SK-N-SH (cell line): ENCODE measurements at regions not wholly inside any gene's neighbourhood (a gene's known extent, or its start where the extent isn't known, plus 50 kb on each side); places are given as distances from the start of the nearest gene placed in this dataset.

ENCODE experiments used
- CTCF ChIA-PET: fragments of 300-600, 350-600 bp; formaldehyde crosslinking; extraction: SDS; loops from one replicate; lab custom pipeline; 2021; lab: Yijun Ruan, JAX
- POLR2A ChIA-PET: fragments of 350-600 bp; sonication (Branson Sonifier 250); formaldehyde crosslinking; extraction: SDS; loops from one replicate; lab custom pipeline; 2020; ENCODE audit warnings: antibody characterized with exemption, inconsistent platforms; lab: Yijun Ruan, JAX
- DNase-seq: peaks from one replicate; pipeline ENCODE4 v3.0.0; 2012
- H2AFZ ChIP-seq: fragments of 200-600 bp; sonication (generic); 2 replicates; pipeline ENCODE4 v1.8.1; 2016; ENCODE audit warnings: antibody characterized with exemption, mild to moderate bottlenecking, low read depth
- H3F3A ChIP-seq: fragments of 200-600 bp; sonication (generic); replicated peaks from 2 replicates; pipeline ENCODE3; 2016; ENCODE audit warnings: antibody characterized with exemption, mild to moderate bottlenecking; ENCODE audit not compliant: insufficient read depth
- H3K27ac ChIP-seq, 2 experiments: fragments of 200-500 bp in 1 of 2; fragments of 200-600 bp in 1 of 2; sonication (Bioruptor generic) in 1 of 2; sonication (generic), shearing (Covaris generic) in 1 of 2; 2 replicates each; pipeline versions ENCODE4 v1.5.1 to v1.6.1; 2014 to 2016; ENCODE audit warnings: low read depth in 2 of 2, inconsistent platforms in 1 of 2, low read length in 1 of 2, mild to moderate bottlenecking in 1 of 2, mixed read lengths in 1 of 2
- H3K27me3 ChIP-seq: fragments of 200-600 bp; sonication (generic), shearing (Covaris generic); 2 replicates; pipeline ENCODE4 v1.6.1; 2016; ENCODE audit warnings: mixed run types; ENCODE audit not compliant: insufficient read depth
- H3K36me3 ChIP-seq, 2 experiments: fragments of 200-500 bp in 1 of 2; fragments of 200-600 bp in 1 of 2; sonication (Bioruptor generic) in 1 of 2; sonication (generic) in 1 of 2; replicated peaks in 1 of 2; 2 replicates each; pipeline versions ENCODE3 to v1.5.1; 2014 to 2016; ENCODE audit warnings: low read length in 1 of 2, mild to moderate bottlenecking in 1 of 2; ENCODE audit not compliant: insufficient read depth in 2 of 2, control insufficient read depth in 1 of 2
- H3K4me1 ChIP-seq, 2 experiments: fragments of 200-500 bp in 1 of 2; fragments of 200-600 bp in 1 of 2; sonication (Bioruptor generic) in 1 of 2; sonication (generic), shearing (Covaris generic) in 1 of 2; 2 replicates each; pipeline versions ENCODE4 v1.5.1 to v1.6.1; 2014 to 2016; ENCODE audit warnings: low read depth in 1 of 2, low read length in 1 of 2, mixed run types in 1 of 2; ENCODE audit not compliant: insufficient read depth in 2 of 2, control insufficient read depth in 1 of 2
- H3K4me2 ChIP-seq: fragments of 200-600 bp; sonication (generic), shearing (Covaris generic); 2 replicates; pipeline ENCODE4 v1.6.1; 2017; ENCODE audit warnings: mixed run types
- H3K4me3 ChIP-seq, 2 experiments: fragments of 200-500 bp in 1 of 2; fragments of 200-600 bp in 1 of 2; sonication (Bioruptor generic) in 1 of 2; sonication (generic), shearing (Covaris generic) in 1 of 2; 2 replicates each; pipeline versions ENCODE4 v1.5.1 to v1.8.1; 2014 to 2016; ENCODE audit warnings: low read depth in 2 of 2, inconsistent platforms in 1 of 2, low read length in 1 of 2, mild to moderate bottlenecking in 1 of 2, mixed read lengths in 1 of 2, moderate library complexity in 1 of 2
- H3K79me2 ChIP-seq: fragments of 200-600 bp; sonication (generic); 2 replicates; pipeline ENCODE4 v1.8.1; 2017; ENCODE audit warnings: mild to moderate bottlenecking; ENCODE audit not compliant: insufficient read depth
- H3K9ac ChIP-seq: fragments of 200-600 bp; sonication (generic); 2 replicates; pipeline ENCODE4 v1.6.1; 2017; ENCODE audit warnings: mixed run types
- H3K9me2 ChIP-seq: fragments of 200-600 bp; sonication (generic); 2 replicates; pipeline ENCODE4 v1.6.1; 2017; ENCODE audit warnings: mixed run types
- H3K9me3 ChIP-seq: fragments of 200-600 bp; sonication (generic); 2 replicates; pipeline ENCODE4 v1.6.1; 2017; ENCODE audit warnings: mixed run types, mild to moderate bottlenecking, moderate library complexity
- H4K20me1 ChIP-seq: fragments of 200-600 bp; sonication (generic); 2 replicates; pipeline ENCODE4 v1.6.1; 2017; ENCODE audit warnings: mild to moderate bottlenecking, mixed run types; ENCODE audit not compliant: insufficient read depth
- CHD2 ChIP-seq: fragments of 150-350 bp; IDR thresholded peaks from 2 replicates; pipeline ENCODE4 v1.6.1; 2018; ENCODE audit warnings: low read length; ENCODE audit not compliant: partially characterized antibody
- EP300 ChIP-seq, 2 experiments: IDR thresholded peaks; 2 replicates each; pipeline versions ENCODE4 v1.4.0 to v1.6.1; 2012; ENCODE audit warnings: borderline replicate concordance in 1 of 2, low read depth in 1 of 2, low read length in 1 of 2
- EZH2phosphoT487 ChIP-seq: fragments of 200-600 bp; sonication (generic); IDR thresholded peaks from 2 replicates; pipeline ENCODE4 v1.6.1; 2017; ENCODE audit warnings: low read depth, mixed run types, mild to moderate bottlenecking, antibody characterized with exemption, moderate library complexity, borderline replicate concordance
- FOXM1 ChIP-seq: IDR thresholded peaks from 2 replicates; pipeline ENCODE4 v1.4.0; 2012; ENCODE audit warnings: low read depth, mild to moderate bottlenecking
- GATA2 ChIP-seq: sonication (generic); formaldehyde crosslinking; IDR thresholded peaks from 2 replicates; pipeline ENCODE4 v1.5.0; 2020; ENCODE audit warnings: mild to moderate bottlenecking, missing genetic modification reagents
- JUND ChIP-seq: IDR thresholded peaks from 2 replicates; pipeline ENCODE4 v1.4.0; 2012
- MEF2A ChIP-seq: IDR thresholded peaks from 2 replicates; pipeline ENCODE4 v1.4.0; 2012; ENCODE audit warnings: low read depth, borderline replicate concordance
- MXI1 ChIP-seq: IDR thresholded peaks from 2 replicates; pipeline ENCODE4 v1.6.1; 2012; ENCODE audit warnings: mild to moderate bottlenecking, low read depth, low read length, improper control_type of control experiment
- NFIC ChIP-seq: IDR thresholded peaks from 2 replicates; pipeline ENCODE4 v1.4.0; 2012; ENCODE audit warnings: borderline replicate concordance
- NRF1 ChIP-seq: IDR thresholded peaks from 2 replicates; pipeline ENCODE4 v1.6.1; 2012; ENCODE audit warnings: low read depth, mild to moderate bottlenecking, low read length
- POLR2AphosphoS5 ChIP-seq: IDR thresholded peaks from 2 replicates; pipeline ENCODE4 v1.6.1; 2012; ENCODE audit warnings: low read depth, low read length
- RFX5 ChIP-seq: IDR thresholded peaks from 2 replicates; pipeline ENCODE4 v1.6.1; 2012; ENCODE audit warnings: mild to moderate bottlenecking, improper control_type of control experiment, low read length
- RXRA ChIP-seq: IDR thresholded peaks from 2 replicates; pipeline ENCODE4 v1.4.0; 2012; ENCODE audit warnings: low read depth, mild to moderate bottlenecking, borderline replicate concordance
- SIN3A ChIP-seq: IDR thresholded peaks from 2 replicates; pipeline ENCODE4 v1.6.1; 2012; ENCODE audit warnings: low read depth, mild to moderate bottlenecking, low read length, moderate library complexity, borderline replicate concordance
- TAF1 ChIP-seq: IDR thresholded peaks from 2 replicates; pipeline ENCODE4 v1.6.1; 2012; ENCODE audit warnings: low read depth, mild to moderate bottlenecking, low read length, moderate library complexity, borderline replicate concordance
- TCF12 ChIP-seq: IDR thresholded peaks from 2 replicates; pipeline ENCODE4 v1.4.0; 2012
- TEAD4 ChIP-seq: IDR thresholded peaks from 2 replicates; pipeline ENCODE4 v1.4.0; 2012; ENCODE audit warnings: mild to moderate bottlenecking, borderline replicate concordance; ENCODE audit not compliant: insufficient read depth
- YY1 ChIP-seq: IDR thresholded peaks from 2 replicates; pipeline ENCODE4 v1.4.0; 2012; ENCODE audit warnings: low read depth, mild to moderate bottlenecking
- WGBS: methylation state at CpG from one replicate; pipeline ENCODE4 v1.1.6; 2017; ENCODE audit warnings: low lambda C conversion rate; 5-methylcytosine and 5-hydroxymethylcytosine counted together
- TF ChIP-seq, protein P1 (sequence below): IDR thresholded peaks from 2 replicates; pipeline ENCODE4; 2012
- TF ChIP-seq, protein P2 (sequence below): IDR thresholded peaks from 2 replicates; pipeline ENCODE4 v1.4.0; 2012; ENCODE audit warnings: low read depth
- TF ChIP-seq, protein P3 (sequence below): fragments of 150-350 bp; IDR thresholded peaks from 2 replicates; pipeline ENCODE4 v1.6.1; 2017; ENCODE audit warnings: antibody characterized with exemption, low read length, low read depth, borderline replicate concordance
- TF ChIP-seq, protein P4 (sequence below): IDR thresholded peaks from 2 replicates; pipeline ENCODE4 v1.4.0; 2012; ENCODE audit warnings: low read depth, borderline replicate concordance

DNA sequence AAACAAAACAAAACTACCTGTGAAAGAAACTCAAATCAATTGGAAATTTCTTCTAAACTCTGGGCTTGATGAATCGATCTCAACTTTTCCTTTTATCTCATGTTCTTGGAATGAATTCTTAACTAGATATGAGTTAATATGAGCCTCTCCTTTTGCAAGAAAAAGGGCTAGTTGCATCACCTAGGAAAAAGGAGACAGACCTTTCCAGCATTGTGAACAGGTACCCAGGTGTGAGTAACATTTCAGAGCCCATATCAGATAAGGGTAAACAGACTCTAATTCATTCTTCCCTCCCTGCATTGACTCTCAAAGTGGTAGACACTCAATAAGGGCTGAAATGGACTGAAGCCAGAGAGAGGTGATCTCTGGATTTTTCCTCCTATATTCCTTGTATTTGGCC lies 103.8 kb upstream of the AGR3 start:
- H3F3A ChIP-seq: no peaks in the 10 kb centered on the region
- no peak overlapping the region for H2AFZ ChIP-seq
- no peaks in the 10 kb centered on the region for H3K9me3 ChIP-seq
- ChIA-PET POLR2A (no interaction called here), CTCF (no interaction called here)
- no peaks in the 10 kb centered on the region for H4K20me1 ChIP-seq
- no peaks in the 10 kb centered on the region for H3K36me3 ChIP-seq
- no peak overlapping the region for H3K4me2 ChIP-seq
- WGBS: 0% methylated on average over 1 of the region's 1 CpG
- no peaks in the 10 kb centered on the region for H3K79me2 ChIP-seq
- H3K4me1 ChIP-seq: peaks cover 5 to 6% of the 10 kb centered on the region in 2 experiments; a peak in 3 of 4 replicates
- TF ChIP-seq, protein P1, sequence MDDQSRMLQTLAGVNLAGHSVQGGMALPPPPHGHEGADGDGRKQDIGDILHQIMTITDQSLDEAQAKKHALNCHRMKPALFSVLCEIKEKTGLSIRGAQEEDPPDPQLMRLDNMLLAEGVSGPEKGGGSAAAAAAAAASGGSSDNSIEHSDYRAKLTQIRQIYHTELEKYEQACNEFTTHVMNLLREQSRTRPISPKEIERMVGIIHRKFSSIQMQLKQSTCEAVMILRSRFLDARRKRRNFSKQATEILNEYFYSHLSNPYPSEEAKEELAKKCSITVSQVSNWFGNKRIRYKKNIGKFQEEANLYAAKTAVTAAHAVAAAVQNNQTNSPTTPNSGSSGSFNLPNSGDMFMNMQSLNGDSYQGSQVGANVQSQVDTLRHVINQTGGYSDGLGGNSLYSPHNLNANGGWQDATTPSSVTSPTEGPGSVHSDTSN: no peak
- TF ChIP-seq JUND (no peak), NFIC (no peak), EZH2phosphoT487 (no peak), NRF1 (no peak), YY1 (no peak), EP300 (IDR thresholded peaks at IDR 0.05; ENCODE audit: borderline replicate concordance in 1 of 2, low read depth in 1 of 2, low read length in 1 of 2) (no peak), MEF2A (no peak), TAF1 (no peak), TEAD4 (no peak), FOXM1 (no peak), RXRA (no peak), MXI1 (no peak), RFX5 (no peak)
- TF ChIP-seq, protein P2, sequence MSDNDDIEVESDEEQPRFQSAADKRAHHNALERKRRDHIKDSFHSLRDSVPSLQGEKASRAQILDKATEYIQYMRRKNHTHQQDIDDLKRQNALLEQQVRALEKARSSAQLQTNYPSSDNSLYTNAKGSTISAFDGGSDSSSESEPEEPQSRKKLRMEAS: no peak
- no peak overlapping the region for H3K9ac ChIP-seq
- peaks cover 28% of the 10 kb centered on the region; the same call in 1 of the 2 replicates for H3K27me3 ChIP-seq
- no peaks in the 10 kb centered on the region for H3K9me2 ChIP-seq
- no peak for DNase-seq
- H3K27ac ChIP-seq: no peak overlapping the region
- no peak overlapping the region for H3K4me3 ChIP-seq

DNA sequence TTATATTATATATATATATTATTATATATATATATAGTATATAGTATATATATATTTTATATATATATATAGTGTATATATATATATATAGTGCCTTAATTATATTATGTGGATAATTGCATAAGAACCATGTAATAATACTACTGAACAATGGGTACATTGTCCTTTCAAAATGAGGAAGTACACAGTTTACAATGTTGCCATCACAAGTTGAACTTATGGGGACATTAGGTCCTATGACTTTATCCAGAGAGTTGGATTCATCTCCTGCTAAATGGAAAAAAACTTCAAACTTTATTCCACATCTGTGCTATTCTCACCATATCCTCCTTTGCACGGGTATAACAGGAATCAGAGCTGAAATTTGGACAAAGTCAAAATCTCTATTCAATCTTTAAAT lies 105.0 kb upstream of the AGR3 start:
- Histone ChIP-seq H3K4me3 (no peak overlapping the region), H4K20me1 (no peaks in the 10 kb centered on the region), H3K27ac (no peak overlapping the region), H3K4me2 (no peak overlapping the region), H3K79me2 (no peaks in the 10 kb centered on the region), H2AFZ (no peak overlapping the region), H3K9me2 (no peaks in the 10 kb centered on the region), H3K4me1 (peaks cover 5 to 6% of the 10 kb centered on the region in 2 experiments; a peak in 3 of 4 replicates), H3F3A (no peaks in the 10 kb centered on the region), H3K36me3 (no peaks in the 10 kb centered on the region), H3K27me3 (peaks cover 31% of the 10 kb centered on the region; the same call in 1 of the 2 replicates), H3K9me3 (no peaks in the 10 kb centered on the region), H3K9ac (no peak overlapping the region)
- ChIA-PET CTCF (interaction anchor here (0.8 to 1.8 kb wide), 2 partner anchors 19 to 694 kb away, joined by 3 to 4 read pairs; no protein-coding TSS in a partner anchor), POLR2A (no interaction called here)
- 14% methylated on average over 1 of the region's 1 CpG for WGBS
- DNase-seq: no peak
- TF ChIP-seq MEF2A (no peak), TEAD4 (no peak), GATA2 (CRISPR knock-in tag) (no peak), SIN3A (no peak), TCF12 (no peak), RFX5 (no peak), POLR2AphosphoS5 (no peak), YY1 (no peak), RXRA (no peak), CHD2 (no peak), TAF1 (no peak), NRF1 (no peak)
- TF ChIP-seq, protein P3, sequence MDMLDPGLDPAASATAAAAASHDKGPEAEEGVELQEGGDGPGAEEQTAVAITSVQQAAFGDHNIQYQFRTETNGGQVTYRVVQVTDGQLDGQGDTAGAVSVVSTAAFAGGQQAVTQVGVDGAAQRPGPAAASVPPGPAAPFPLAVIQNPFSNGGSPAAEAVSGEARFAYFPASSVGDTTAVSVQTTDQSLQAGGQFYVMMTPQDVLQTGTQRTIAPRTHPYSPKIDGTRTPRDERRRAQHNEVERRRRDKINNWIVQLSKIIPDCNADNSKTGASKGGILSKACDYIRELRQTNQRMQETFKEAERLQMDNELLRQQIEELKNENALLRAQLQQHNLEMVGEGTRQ: no peak
- TF ChIP-seq, protein P4, sequence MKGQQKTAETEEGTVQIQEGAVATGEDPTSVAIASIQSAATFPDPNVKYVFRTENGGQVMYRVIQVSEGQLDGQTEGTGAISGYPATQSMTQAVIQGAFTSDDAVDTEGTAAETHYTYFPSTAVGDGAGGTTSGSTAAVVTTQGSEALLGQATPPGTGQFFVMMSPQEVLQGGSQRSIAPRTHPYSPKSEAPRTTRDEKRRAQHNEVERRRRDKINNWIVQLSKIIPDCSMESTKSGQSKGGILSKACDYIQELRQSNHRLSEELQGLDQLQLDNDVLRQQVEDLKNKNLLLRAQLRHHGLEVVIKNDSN: no peak
- TF ChIP-seq, protein P1: no peak
- TF ChIP-seq, protein P2: no peak
